T-helper 9 cell (primary cell): ENCODE measurements at regions not wholly inside any gene's neighbourhood (a gene's known extent, or its start where the extent isn't known, plus 50 kb on each side); places are given as distances from the start of the nearest gene placed in this dataset.

Experiments
- DNase-seq: peaks from one replicate; pipeline ENCODE4 v3.0.0-alpha.2; 2020

DNA sequence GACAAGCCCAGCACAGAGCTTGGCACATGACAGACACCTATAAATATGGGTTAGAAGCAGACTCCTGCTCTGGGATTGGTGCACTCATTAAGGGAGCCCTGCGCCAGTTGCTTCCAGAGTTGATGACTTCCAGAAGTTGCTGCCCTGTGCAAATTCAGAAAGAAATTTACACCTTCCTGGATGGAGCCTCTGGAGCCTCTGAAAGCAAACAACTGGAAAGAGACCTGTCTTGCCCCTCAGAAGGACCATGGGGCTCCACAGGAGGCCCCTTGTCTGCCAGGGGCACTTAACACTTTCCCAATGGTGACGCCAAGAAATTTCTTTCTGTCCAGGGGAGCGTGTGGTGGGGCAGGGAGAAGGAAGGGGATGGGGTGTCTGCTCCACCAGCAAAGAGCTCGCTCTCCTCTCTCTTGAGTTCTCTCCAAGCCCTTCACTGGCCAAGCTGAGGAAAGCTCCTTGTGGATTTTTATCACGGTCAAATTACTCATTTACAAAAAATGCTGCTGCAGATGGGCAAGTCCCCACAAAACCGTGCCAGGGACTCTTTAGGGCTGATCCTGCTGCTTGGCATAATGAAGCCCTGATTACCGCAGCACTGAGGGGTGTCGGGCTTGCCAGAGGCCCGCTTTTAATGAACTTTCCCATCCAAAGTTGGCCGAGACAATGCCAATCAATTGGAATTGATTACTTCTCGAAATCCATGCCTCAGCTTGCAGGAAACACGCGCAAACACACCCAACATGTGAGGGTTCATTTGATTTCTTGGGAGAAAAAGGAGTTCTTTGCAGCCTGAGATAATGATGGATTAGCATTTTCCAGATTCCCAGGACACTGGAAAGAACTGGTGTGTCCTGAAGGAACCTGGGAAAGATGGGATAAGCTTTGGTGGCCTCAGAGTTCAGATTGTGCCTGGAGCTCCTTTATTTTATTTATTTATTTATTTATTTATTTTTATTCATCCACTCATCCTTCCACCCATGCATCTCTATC, 583.6 kb upstream of the CDH5 start:
- no peak for DNase-seq

GRCh38 chr16:65781855-65782254, 584.6 kb upstream of the CDH5 start:
- DNase-seq = no peak

- no peak for DNase-seq
Observed at GRCh38 chr16:65781363-65781762, 585.1 kb upstream of the CDH5 start.

- no peak for DNase-seq
Observed at GRCh38 chr16:65779201-65779600, 587.3 kb upstream of the CDH5 start.

DNA sequence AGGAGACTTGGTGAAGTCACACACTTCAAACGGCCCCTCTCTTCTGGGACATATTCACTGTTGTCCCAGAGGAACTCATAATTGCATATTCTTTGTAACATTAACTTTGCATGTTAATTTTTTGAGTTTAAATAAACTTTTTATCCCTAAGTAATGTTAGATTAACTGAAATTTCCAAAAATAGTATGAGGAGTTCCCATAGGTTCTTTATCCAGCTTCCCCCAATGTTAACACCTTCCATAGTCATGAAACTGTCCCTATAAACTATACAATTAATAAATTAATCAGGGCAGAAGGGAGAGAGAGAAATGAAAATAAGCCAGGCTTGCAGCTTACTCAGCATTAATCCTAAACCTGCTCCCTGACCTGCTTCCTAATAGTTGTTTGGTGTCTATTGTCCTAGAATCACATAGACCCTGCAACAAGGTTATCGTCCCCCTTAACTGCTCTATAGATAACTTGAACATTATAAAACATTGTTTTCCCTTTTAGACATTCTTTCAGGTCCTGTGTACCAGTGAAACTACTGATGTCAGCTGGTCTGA, 589.8 kb upstream of the CDH5 start:
- no peak for DNase-seq

GRCh38 chr16:65775829-65776228, 590.7 kb upstream of the CDH5 start:
- DNase-seq = no peak

- DNase-seq = no peak
Observed at GRCh38 chr16:65774350-65774749, 592.1 kb upstream of the CDH5 start.

DNA sequence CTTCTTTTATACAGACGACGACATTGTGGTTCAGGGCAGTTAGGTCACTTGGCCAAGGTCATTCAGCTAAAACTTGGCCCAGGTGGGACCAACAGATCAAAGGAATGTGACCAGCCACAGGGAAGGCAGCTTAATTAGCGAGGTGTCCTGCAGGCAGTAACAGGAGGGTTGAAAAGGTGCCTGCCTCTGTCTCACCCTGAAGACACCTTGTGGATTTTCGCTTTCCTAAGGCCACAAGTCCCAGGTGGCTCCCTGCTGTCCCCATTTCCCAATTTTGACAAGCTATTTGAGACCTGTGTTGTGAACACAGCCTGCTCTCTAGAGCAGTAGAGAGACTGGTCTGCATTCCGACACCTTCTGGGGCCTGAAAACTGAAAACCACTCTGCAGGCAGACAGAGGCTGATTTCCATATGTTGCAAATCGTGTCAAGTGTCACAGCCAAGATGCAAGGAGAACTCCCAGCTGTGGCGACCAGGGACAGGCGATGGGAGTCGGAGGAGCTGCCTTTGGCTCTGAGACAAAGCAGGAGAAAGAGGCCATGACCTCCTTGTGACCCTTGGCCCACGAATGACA, 593.1 kb upstream of the CDH5 start:
- no peak for DNase-seq

GRCh38 chr16:65772134-65772732, 594.3 kb upstream of the CDH5 start:
- DNase-seq = no peak

- no peak for DNase-seq
Observed at GRCh38 chr16:65771707-65772106, 594.8 kb upstream of the CDH5 start.

GRCh38 chr16:65770752-65771151, 595.7 kb upstream of the CDH5 start:
- DNase-seq = no peak

DNA sequence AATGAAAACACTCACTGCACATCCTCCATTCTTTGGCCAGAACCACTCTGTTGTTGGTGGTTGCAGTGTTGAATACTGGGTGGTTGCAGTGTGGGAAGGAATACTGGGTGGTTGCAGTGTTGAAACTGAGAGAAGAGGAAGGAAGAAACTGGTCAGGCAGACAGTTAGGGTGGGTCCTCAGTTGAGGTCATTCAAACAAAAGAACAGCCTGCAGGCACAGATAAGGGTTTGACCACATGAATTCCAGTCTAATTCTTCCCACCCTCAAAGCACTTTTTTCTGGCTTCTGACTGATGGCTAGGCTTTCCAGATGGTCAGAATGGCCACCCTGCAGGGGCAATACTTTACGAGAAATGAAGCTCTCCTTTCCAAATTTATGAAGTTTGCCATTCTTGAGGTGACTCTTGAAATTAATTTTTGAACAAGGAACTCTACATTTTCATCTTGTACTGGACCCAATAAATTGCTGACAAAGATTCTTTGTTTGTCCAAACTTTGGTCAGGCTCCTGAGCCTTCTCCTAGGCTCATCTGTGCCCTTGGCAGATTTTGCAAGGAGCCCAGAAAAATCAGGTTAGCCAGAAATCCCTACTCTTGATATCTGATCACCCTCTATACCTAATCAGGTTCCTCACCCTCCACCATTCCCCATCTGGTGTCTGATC, 596.6 kb upstream of the CDH5 start:
- no peak for DNase-seq

- DNase-seq = no peak
Observed at GRCh38 chr16:65769055-65769465, 597.4 kb upstream of the CDH5 start.

- no peak for DNase-seq
Observed at GRCh38 chr16:65767125-65767524, 599.4 kb upstream of the CDH5 start.

DNA sequence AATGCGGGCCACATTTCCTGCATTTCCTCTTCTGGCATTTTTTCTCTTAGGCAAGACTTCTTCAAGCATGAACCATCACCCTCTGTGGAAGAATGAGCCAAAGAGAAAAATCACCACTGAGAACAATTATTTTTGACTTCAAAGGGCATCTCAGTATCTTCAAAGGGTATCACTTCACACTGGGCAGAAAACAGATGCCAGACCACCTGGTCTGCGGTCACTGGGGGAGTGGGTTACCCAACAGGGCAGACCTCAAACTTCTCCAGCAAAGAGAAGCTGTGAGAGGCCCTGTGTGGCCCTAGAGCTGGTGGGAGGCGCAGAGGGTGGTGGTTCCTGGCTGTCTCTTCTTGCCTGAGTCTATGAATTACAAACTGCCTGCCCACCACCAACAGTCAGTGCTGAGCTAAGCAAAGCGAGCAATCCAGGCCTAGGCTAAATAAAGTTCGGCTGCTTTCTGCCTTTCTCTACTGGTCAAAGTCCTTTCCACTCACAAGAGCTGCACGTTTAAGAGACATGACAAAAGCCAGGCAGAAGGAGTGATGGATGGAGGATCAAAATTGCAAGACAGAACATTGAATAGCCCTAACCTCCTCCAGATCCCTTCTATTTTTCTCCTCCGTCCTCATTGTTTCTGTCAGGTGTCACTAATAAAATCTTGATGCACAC, 602.7 kb upstream of the CDH5 start:
- DNase-seq = no peak

DNA sequence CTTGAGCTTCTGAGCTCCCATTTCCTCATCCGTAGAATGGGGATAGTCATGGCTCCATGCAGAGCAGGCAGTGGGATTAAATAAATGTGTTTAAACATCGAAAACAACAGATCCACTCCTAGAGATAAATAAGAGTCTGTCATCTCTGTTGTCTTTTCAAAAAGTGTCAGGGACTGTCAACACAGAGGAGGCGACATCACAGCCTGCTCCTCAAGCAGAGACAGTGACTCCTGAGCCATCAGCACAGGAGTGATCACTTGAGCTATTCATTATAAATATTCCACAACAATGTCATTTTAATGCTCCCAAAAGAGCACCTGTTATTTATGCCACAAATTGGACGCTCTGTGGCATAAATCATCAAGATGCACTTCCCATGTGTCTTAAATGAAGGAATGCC, 605.6 kb upstream of the CDH5 start:
- no peak for DNase-seq

- no peak for DNase-seq
Observed at GRCh38 chr16:65758620-65759019, 607.9 kb upstream of the CDH5 start.

DNA sequence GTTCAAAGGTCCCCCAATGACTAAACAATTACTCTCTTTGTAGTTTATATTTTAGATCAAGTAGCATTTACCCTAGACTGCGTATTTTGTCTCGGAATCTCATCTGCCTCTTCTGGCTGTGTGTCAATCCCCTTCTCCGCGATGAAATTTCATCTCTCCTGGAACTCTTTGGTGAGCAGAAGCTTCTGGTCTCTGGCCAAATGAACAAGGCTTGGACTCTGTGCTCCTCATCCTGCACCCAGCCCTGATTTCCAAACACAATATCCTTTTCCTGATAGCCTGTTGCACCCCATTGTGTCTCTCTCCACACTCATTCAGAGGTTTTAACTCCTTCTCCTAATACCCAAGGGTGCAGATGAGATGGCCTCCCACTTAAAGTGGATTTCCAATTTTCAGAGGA, 609.4 kb upstream of the CDH5 start:
- DNase-seq = no peak

DNA sequence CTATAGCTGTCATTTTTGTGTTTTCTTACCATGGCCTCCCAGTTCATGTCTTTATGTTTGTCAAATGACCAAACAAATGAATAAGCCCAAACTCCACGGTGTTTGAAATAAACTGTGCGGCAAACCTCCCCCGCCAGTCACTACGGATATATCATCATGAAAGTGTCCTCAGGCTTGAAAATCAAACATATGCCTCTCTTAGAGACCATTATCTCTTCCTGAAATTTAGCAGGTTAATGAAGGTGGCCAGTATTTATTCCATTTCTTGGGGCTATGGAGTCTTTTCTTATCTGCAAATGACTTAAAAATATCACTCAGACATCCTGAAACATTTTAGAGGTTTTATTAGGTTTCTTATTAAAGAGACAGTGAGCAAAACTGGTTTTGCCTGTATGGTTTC, 610.3 kb upstream of the CDH5 start:
- DNase-seq = no peak

- DNase-seq = no peak
Observed at GRCh38 chr16:65754820-65755691, 611.4 kb upstream of the CDH5 start.

DNA sequence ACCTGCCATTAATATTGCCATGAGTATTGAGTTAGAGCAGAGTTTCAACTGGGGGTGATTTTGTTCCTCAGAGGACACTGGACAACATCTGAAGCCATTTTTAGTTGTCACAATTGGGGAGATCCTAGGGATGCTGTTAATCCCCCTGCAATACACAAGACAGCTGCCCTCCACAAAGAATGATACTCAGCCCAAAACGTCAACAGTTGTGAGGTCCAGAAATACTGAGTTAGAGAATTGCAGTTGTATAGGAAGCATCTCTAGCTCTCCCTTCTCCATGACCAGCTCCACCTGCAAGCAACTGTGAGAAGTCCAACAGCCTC, 614.0 kb upstream of the CDH5 start:
- no peak for DNase-seq
